ENCODE measurements at regions not wholly inside any gene's neighbourhood (a gene's known extent, or its start where the extent isn't known, plus 50 kb on each side); places are given as distances from the start of the nearest gene placed in this dataset.

GRCh38 chr11:70027451-70027850, 50.7 kb upstream of the ANO1 start:
- TF ChIP-seq, protein P1, sequence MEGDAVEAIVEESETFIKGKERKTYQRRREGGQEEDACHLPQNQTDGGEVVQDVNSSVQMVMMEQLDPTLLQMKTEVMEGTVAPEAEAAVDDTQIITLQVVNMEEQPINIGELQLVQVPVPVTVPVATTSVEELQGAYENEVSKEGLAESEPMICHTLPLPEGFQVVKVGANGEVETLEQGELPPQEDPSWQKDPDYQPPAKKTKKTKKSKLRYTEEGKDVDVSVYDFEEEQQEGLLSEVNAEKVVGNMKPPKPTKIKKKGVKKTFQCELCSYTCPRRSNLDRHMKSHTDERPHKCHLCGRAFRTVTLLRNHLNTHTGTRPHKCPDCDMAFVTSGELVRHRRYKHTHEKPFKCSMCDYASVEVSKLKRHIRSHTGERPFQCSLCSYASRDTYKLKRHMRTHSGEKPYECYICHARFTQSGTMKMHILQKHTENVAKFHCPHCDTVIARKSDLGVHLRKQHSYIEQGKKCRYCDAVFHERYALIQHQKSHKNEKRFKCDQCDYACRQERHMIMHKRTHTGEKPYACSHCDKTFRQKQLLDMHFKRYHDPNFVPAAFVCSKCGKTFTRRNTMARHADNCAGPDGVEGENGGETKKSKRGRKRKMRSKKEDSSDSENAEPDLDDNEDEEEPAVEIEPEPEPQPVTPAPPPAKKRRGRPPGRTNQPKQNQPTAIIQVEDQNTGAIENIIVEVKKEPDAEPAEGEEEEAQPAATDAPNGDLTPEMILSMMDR (conservative IDR thresholded peaks at IDR 0.05 in 1 of 2, IDR thresholded peaks at IDR 0.05 in 1 of 2; ENCODE audit: low read depth in 1 of 2, low read length in 2 of 2): no peak
- TF ChIP-seq EZH2 (IDR thresholded peaks at IDR 0.05; ENCODE audit: low read length, missing control alignments): no peak

Data from fibroblast of lung (primary cell).